H4 (cell line): ENCODE measurements at regions not wholly inside any gene's neighbourhood (a gene's known extent, or its start where the extent isn't known, plus 50 kb on each side); places are given as distances from the start of the nearest gene placed in this dataset.

Experiments used
- DNase-seq: peaks from one replicate; pipeline ENCODE4 v3.0.0-alpha.2; 2015; ENCODE audit warnings: low spot score

DNA sequence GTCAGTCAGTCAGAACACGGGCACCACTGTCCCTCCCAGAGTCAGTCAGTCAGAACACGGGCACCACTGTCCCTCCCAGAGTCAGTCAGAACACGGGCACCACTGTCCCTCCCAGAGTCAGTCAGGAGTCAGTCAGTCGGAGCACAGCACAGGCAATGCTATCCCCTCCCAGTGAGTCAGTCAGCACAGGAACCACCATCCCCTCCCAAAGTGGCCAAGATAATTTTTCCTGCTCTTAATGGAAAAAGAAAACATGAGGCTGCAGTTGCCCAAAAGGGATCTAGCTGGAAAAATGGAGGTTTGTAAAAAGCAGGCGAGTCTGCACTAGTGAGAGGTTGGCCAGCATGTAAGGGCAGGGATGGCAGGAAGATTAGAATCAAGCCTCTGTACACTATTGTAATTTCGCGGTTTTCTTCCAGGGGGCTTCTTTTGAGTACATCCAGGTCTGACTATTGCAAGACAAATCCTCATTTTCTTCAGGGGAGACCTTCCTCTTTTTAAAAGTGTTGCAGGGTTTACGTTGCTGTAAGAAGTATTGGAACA is 213.8 kb downstream of the SIPA1L2 start:
- no peak for DNase-seq

DNA sequence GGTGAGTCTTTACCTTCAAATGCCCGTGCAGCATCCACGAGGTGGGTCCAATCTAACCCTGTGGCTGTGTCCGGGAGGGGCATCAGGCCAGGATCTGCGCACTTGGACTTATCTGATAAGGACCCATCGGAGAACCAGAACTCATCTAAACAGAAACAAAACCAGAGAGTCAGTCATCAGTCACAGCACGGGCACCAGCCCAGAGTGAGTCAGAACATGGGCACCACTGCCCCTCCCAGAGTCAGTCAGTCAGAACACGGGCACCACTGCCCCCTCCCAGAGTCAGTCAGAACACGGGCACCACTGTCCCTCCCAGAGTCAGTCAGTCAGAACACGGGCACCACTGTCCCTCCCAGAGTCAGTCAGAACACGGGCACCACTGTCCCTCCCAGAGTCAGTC is 214.5 kb downstream of the SIPA1L2 start:
- DNase-seq: peak; percentile 14

DNA sequence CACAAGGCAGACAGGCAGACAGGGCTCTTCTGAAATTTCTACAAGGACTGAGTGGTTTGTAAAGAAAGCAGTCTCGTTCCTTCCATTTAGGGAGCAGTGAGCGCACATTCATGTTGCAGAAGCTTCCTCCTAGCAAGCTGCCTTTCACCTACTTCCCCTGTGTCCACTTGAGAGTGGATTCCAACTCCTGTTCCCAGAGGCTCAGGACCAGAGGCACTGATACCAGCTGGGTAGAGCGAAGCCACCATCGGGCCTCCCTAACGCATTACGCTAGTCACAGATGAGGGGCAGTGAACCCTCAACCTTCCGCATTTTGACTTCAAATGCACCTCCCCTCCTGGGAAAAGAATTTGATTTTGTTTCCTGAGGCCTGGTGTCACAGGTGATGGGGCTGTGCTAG is 215.8 kb downstream of the SIPA1L2 start:
- no peak for DNase-seq

DNA sequence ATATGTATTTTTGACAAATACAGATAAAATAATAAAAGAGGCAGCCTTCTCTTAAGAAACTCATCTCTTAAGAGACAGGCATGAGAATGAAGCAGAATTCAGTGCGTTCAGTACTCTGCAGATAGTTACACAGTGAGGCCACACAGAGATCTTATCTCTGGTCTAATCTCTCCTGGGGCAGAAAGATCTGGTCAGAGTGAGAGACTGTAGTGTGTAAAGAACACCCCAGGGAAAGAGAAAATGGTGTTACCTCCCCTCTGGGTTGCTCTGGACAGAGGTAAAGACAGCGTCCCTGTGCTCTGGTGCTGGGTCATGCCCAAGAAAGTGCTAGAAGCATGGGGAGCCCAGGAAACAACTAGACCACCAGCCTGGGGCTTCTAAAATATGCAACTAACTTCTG is 216.3 kb downstream of the SIPA1L2 start:
- DNase-seq: no peak

DNA sequence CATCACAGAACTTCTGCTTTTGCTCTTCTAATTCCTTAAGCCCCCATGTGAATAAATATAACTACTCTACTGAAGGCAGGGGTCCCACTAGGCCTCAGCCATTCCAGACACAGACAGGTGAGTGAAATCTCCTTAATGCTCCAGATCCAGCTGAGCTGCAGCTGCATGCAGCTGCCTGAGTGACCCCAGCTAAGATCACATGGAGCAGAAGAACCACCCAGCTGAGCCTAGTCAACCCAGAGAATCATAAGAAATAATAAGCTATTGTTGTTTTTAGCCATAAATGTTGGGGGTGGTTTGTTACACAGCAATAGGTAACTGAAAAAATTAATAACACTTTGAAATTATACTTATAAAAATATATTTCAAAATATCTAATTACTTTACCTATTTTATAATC is 220.3 kb downstream of the SIPA1L2 start:
- no peak for DNase-seq

DNA sequence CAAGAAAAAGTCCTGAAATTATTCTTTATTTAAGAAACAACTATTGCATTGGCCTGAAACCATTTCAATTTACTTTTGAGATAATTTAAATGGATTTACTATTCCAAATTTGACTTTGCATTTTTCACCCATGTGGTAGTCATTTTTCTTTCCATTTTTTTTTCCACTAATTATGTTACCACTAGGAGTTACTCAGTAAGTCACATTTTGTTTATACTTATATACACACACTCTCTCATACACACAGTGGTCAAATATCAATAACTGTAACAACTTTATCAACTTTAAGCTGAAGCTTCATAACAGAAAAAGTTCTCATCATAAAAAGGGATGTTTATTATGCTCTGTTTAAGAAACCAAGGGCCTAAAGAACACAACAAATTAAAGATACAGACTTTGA is 222.8 kb downstream of the SIPA1L2 start:
- no peak for DNase-seq

DNA sequence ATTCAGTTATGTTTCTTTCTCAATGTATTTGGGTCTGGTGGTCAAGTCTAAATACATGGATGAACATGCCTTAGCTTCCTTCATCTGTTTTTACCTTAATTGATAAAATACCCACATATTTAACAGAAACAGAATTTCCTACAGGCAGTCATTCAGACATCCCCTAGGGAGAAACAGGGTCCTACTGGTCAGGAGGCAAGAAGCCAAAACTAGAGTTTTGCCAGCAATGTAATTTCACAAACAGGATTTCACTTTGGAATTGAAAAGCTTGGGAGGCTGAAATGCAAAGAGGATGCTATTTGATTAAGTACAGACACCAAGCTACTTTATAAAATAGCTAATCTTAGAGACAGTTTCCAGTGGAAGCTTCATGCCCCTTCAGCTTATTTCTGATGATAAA is 224.2 kb downstream of the SIPA1L2 start:
- DNase-seq: no peak

DNA sequence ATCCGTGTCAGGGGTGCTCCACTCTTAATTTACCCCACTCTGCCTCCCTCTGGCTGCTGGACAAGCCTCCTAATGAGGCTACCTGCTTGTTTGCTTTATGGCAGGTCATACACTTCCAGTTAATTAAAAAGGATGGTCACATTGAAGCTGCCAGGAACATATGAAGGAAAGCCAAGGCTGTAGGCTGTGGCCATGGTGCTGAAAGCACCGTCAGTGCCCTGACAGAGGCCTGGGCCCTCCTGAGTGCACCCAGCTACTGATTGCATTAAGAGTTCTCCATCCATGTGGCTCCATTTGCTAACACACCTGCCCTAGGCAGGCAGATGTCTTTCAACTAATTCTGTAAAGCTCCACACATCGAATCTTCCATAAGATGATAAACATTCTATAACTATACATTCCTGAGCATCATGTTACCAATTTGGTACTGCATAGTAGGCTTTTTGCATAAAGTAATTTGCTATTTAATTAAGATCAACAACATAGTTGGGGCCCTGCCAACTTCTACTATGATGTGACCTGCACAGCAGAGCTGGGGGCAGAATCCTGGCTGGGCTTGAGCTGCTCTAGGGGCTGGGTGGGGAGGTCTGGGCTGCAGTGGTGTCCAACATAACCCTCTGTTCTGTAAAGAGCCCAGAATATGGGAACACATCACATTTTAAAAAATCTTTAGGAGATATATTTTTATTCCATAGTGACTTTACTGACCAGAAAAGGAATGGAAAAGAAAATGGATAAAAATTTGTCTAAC is 224.8 kb downstream of the SIPA1L2 start:
- DNase-seq: no peak

DNA sequence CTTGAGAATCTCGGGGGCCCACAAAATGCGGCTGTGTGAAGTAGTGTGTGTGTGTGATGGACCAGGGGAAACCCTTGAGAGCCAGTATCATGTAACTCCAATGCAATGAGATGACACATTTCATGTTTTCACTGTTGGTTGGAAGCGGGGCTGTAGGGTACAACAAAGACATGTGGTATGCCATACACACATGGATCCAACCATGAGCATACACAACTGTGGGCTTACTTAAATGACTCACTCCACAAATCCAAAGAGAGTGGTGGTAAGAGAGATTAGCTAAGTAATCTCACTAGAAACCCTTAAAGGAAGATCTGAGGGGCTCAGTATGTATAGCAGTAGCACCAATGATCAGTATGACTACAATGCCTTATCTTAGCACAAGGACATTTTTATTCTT is 225.7 kb downstream of the SIPA1L2 start:
- no peak for DNase-seq

DNA sequence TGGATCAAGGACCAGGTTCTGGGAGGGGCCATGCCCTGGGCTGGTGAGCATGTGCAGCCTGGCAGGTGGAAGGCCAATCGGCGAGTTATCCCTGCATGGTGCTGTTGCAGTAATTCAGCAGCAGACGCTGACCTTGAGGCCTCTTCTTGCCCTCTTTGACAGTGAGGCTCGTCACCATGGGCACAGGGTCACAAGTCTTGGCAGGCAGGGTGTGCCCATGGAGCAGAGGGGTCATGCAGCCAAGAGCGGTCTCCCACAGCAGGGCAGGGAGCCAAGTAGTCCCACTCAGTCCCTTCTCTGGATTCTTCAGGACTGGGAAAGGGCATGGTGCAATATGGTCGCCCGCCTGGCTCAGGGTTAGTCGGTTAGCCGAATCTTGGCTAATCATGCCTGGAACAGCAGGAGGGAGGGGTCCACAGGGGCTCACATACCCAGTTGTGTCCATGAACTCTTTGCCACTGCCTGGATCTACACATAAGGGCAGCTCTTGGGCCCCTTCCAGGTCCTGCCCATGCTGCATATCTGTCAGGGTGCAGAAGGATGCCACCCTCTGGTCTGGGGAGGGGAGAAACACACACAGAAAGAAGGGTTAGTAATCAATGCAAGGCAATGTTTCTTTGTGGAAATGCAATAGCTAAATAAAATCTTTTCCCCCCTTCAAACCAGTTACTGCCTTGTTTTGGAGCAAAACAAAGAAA is 226.8 kb downstream of the SIPA1L2 start:
- no peak for DNase-seq

DNA sequence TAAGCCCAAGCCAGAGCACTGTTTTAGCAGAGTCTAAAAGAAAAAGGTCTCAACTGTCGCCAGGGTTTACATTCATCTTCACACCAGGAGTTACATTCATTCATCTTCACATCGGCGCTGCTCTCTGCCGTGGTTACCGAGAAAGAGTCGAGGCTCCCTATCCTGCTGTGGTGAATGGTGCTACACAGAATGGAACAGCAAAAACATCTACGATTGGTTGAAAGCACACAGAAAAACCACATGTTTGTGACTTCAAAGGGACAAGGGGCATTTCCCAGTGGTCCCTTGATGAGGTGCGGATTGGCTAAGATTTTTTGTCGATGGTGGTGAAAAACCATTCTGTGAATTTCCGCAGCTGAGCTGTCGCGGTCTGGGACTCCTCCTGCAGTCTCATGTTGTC is 231.1 kb downstream of the SIPA1L2 start:
- DNase-seq: no peak

DNA sequence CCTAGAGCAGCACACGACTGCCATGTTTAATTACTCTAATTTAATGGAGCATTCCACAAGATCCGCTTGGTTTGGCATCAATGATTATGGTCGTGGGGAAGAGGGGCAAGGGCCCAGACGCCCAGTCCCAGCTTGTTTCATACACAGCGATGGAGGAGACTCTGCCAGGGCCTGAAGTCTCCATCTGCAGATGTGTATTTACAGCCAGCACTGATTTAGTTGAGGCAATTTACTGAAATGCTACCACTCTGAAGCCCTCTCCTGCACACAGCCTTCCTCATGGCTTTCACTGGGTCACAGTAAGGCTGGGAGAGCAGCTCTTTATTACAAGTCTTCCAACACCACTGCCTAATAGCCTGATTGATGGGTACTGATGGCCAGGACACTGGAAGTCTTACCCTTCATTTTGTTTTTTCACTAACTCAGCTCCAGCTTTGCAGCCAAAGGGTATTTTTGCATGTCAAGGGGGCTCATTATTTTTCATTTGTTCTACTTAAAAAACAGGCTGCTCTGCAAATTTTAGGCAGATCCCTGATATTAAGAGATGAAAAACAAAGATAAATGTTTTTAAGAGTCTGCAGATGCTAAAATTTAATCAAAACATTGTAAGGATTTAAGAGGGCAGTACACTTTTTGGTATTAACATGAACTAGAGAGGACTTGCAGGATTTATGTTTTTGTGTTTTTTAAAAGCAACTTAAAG is 236.3 kb downstream of the SIPA1L2 start:
- DNase-seq: no peak

DNA sequence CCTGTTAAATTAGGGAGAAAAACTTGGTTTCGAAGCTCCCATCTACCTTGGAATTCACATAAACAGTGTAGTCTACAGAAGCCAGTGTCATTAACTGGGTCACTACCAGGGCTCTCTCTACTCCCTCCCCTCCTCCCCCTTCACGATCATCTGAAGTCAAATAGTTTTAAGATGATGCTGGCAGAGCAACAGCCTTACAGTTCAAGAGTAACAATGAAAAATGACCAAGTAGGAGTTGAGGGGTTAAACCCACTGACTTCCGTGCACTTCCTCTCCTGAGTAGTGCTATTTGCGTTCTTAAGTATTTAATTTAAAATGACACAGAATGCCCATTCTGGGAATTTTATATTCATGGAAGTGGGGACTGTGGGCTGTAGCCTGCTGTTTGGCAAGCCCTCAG is 236.9 kb downstream of the SIPA1L2 start:
- DNase-seq: no peak

DNA sequence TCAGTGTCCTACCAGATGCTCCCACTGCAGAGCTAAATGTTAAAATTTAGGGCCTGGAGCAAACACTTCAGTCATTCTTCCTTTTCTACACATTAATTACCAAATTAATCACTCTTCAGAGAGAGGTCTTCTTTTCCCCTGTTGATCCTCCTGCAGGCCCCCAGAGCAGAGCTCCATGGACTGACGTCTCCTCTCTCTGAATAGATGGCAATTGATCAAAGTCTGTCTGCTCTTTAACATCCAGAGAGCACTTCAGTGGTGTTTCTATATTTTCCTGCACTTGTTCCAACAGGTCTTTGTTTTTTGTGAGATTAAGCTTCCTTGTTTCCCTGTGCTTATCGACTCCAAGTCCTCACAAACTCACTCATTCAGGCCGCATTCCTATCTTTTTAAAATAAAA is 239.3 kb downstream of the SIPA1L2 start:
- no peak for DNase-seq

DNA sequence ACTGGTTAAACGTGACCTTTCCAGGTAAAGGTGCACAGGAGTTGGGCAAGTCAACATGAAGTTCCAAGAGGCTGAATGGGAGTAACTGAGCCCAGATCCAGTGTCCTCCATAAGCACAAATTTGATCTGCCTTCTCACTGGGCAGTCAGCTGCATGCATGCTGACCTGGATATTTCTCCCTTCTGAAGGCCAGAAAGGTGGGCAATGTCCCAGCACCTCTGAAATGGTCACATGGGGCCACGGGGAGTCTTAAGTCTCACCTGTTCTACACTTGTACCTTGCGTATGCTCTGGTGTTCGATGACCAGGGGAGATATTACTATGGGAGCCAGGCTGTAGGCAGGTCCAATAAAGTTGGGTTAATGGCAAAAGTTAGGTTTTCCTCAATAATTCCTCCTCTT is 240.2 kb downstream of the SIPA1L2 start:
- DNase-seq: no peak

DNA sequence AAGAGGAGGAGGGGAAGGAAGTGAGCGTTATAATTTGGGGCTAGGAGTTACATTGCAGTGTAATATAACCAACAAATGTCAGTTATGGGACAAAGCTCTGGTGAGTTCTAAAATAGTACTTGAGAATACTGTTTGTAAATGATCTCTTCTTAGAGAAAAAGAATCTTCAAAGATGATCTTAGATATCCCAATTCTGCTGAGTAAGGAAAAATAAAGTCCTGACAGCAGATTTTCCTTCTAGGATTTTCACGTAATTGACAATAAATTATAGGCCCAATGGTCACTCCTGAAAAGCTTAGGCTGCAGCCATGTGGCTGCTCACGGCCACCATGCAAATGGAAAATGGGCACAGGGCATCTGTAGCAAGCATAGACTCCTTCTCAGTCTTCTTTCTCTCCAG is 241.6 kb downstream of the SIPA1L2 start:
- no peak for DNase-seq

DNA sequence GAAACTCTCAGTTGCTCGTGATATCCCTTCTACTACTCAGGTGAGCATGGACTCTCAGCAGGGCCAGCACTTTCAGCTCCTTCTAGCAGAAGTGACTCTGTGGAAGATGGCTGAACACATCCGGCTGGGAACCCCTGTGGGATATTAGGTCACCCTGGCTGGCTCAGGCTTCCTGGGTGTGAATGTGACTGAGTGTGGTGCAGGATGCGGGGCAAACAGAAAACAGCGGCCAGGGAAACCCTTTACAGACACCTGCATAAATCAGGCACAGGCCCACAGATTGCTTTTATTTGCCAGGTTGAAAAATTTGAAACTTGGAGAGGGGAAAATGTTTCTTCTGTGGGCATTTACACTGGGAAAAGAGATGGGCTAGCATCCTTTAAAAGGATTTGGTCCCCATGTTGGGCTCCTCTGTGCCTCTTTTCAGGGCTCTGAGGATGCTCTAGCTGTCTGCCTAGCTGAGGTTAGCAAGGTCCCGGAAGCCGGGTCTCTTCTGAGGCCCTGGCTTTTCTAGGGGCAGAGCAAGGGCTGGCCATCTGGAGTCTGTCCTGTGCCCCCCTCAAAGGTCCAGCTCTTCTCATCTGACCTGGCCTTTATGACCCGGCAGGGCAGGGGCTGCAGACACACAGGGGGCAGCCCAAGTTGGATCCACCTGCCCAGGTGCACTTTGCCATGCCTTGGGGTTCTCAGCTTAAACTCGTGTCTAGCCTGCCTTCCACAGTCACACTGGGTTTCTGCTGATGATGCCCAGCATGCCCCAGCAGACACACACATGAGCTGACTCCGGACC is 243.0 kb downstream of the SIPA1L2 start:
- no peak for DNase-seq

DNA sequence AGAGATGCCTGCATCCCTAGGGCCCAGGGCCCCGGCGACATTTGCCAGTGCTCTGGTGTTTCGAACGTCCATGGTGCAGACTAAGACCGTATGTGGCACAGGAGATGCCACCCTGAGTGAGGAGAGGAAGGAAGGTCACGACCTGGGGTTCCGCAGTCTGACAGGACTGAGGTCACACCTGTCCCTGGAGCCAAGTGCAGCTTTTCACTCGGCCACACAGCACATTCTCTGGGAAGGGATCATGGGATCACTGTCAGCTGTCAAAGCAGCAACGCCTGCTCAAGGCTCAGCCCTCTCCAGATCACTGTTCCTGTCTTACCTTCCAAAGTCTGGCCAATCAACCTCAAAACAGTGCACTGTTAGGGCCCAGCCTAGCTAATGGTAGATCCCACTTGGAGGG is 243.6 kb downstream of the SIPA1L2 start:
- DNase-seq: no peak

DNA sequence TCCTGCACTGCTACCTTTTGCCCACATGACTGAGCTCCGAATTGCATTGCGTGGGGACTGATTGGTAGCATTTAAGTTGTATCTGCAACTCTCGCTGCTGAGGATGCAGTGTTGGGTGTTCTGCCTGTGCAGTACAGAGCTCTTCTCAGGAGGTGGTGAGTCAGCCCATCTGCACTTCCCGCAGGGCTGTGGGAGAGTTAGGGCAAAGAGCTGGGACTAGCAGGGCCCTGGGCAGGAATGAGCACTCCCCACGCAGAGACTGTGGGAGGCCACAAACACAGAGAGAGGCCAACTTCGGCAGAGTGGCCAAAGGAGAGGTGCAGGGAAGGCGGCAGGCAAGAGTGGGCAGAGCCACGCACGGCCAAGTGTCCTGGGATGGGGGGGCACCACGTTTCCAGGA is 244.7 kb downstream of the SIPA1L2 start:
- DNase-seq: peak; percentile 60

DNA sequence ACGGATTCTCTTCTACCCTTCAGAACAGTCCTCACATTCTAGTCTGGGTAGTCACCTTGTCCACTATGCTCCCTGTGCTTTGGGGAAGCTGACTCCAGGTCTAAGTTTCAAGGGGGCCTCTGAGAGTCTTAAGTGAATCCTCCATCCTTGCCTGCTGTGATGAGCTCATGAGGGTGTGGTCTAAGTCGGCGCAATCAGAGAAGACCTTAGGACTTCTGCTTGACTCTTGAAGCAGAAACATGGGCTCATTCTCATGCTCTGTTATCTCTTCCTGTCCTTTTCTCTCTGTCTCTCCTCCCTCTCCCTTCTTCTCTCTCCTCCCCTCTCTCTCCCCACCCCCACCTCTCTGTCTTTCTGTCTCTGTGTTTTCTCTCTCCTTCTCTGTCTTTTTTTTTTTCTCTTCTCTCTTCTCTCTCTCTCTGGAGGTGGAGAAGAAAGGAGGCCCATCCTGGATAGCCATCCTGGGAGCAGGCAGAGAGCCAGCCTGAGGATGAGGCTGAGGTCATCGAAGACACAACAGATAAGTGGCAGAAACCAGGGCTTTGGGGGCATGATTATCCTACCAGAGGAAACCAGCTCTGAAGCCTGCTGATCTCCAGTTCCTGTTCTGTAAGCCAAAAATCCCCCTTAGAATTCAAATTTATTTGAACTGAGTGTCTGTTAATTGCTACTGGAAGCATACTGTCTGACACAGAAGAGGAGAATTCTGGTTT is 245.6 kb downstream of the SIPA1L2 start:
- DNase-seq: no peak

DNA sequence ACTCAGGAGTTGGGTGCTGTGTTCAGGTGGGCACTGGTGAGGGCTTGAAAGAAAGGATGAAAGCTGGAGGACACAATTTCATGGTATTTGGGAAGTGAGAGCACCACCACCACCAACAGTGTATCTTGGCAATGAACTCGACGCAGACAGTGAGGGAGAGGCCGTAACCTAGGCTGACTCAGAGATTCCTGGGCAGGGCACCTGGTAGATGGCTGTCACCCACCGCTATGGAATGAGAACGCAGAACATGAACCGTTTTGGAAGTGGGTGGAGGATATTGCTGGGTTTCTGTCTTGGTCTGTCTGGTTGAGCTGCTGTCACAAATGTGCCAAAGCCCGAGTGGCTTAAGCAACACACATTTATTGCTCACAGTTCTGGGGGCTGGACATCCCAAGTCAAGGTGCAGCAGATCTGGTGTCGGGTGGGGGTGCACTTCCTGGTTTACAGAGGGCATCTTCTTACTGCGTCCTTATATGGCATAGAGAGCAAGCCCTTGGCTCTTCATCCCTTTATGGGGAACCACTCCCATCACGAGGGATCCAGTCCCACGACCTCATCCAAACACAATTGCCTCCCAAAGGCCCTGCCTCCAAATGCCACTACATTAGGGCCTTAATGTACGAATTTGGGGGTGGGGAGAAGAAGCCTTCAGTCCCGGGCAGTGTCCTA is 246.3 kb downstream of the SIPA1L2 start:
- no peak for DNase-seq
